SK-N-SH (cell line): ENCODE measurements at regions not wholly inside any gene's neighbourhood (a gene's known extent, or its start where the extent isn't known, plus 50 kb on each side); places are given as distances from the start of the nearest gene placed in this dataset.

Source experiments
- CTCF ChIA-PET: fragments of 300-600, 350-600 bp; formaldehyde crosslinking; extraction: SDS; loops from one replicate; lab custom pipeline; 2021; lab: Yijun Ruan, JAX
- POLR2A ChIA-PET: fragments of 350-600 bp; sonication (Branson Sonifier 250); formaldehyde crosslinking; extraction: SDS; loops from one replicate; lab custom pipeline; 2020; ENCODE audit warnings: antibody characterized with exemption, inconsistent platforms; lab: Yijun Ruan, JAX
- DNase-seq: peaks from one replicate; pipeline ENCODE4 v3.0.0; 2012
- H2AFZ ChIP-seq: fragments of 200-600 bp; sonication (generic); 2 replicates; pipeline ENCODE4 v1.8.1; 2016; ENCODE audit warnings: antibody characterized with exemption, mild to moderate bottlenecking, low read depth
- H3F3A ChIP-seq: fragments of 200-600 bp; sonication (generic); replicated peaks from 2 replicates; pipeline ENCODE3; 2016; ENCODE audit warnings: antibody characterized with exemption, mild to moderate bottlenecking; ENCODE audit not compliant: insufficient read depth
- H3K27ac ChIP-seq, 2 experiments: fragments of 200-500 bp in 1 of 2; fragments of 200-600 bp in 1 of 2; sonication (Bioruptor generic) in 1 of 2; sonication (generic), shearing (Covaris generic) in 1 of 2; 2 replicates each; pipeline versions ENCODE4 v1.5.1 to v1.6.1; 2014 to 2016; ENCODE audit warnings: low read depth in 2 of 2, inconsistent platforms in 1 of 2, low read length in 1 of 2, mild to moderate bottlenecking in 1 of 2, mixed read lengths in 1 of 2
- H3K27me3 ChIP-seq: fragments of 200-600 bp; sonication (generic), shearing (Covaris generic); 2 replicates; pipeline ENCODE4 v1.6.1; 2016; ENCODE audit warnings: mixed run types; ENCODE audit not compliant: insufficient read depth
- H3K36me3 ChIP-seq, 2 experiments: fragments of 200-500 bp in 1 of 2; fragments of 200-600 bp in 1 of 2; sonication (Bioruptor generic) in 1 of 2; sonication (generic) in 1 of 2; replicated peaks in 1 of 2; 2 replicates each; pipeline versions ENCODE3 to v1.5.1; 2014 to 2016; ENCODE audit warnings: low read length in 1 of 2, mild to moderate bottlenecking in 1 of 2; ENCODE audit not compliant: insufficient read depth in 2 of 2, control insufficient read depth in 1 of 2
- H3K4me1 ChIP-seq, 2 experiments: fragments of 200-500 bp in 1 of 2; fragments of 200-600 bp in 1 of 2; sonication (Bioruptor generic) in 1 of 2; sonication (generic), shearing (Covaris generic) in 1 of 2; 2 replicates each; pipeline versions ENCODE4 v1.5.1 to v1.6.1; 2014 to 2016; ENCODE audit warnings: low read depth in 1 of 2, low read length in 1 of 2, mixed run types in 1 of 2; ENCODE audit not compliant: insufficient read depth in 2 of 2, control insufficient read depth in 1 of 2
- H3K4me2 ChIP-seq: fragments of 200-600 bp; sonication (generic), shearing (Covaris generic); 2 replicates; pipeline ENCODE4 v1.6.1; 2017; ENCODE audit warnings: mixed run types
- H3K4me3 ChIP-seq, 2 experiments: fragments of 200-500 bp in 1 of 2; fragments of 200-600 bp in 1 of 2; sonication (Bioruptor generic) in 1 of 2; sonication (generic), shearing (Covaris generic) in 1 of 2; 2 replicates each; pipeline versions ENCODE4 v1.5.1 to v1.8.1; 2014 to 2016; ENCODE audit warnings: low read depth in 2 of 2, inconsistent platforms in 1 of 2, low read length in 1 of 2, mild to moderate bottlenecking in 1 of 2, mixed read lengths in 1 of 2, moderate library complexity in 1 of 2
- H3K79me2 ChIP-seq: fragments of 200-600 bp; sonication (generic); 2 replicates; pipeline ENCODE4 v1.8.1; 2017; ENCODE audit warnings: mild to moderate bottlenecking; ENCODE audit not compliant: insufficient read depth
- H3K9ac ChIP-seq: fragments of 200-600 bp; sonication (generic); 2 replicates; pipeline ENCODE4 v1.6.1; 2017; ENCODE audit warnings: mixed run types
- H3K9me2 ChIP-seq: fragments of 200-600 bp; sonication (generic); 2 replicates; pipeline ENCODE4 v1.6.1; 2017; ENCODE audit warnings: mixed run types
- H3K9me3 ChIP-seq: fragments of 200-600 bp; sonication (generic); 2 replicates; pipeline ENCODE4 v1.6.1; 2017; ENCODE audit warnings: mixed run types, mild to moderate bottlenecking, moderate library complexity
- H4K20me1 ChIP-seq: fragments of 200-600 bp; sonication (generic); 2 replicates; pipeline ENCODE4 v1.6.1; 2017; ENCODE audit warnings: mild to moderate bottlenecking, mixed run types; ENCODE audit not compliant: insufficient read depth
- CTCF ChIP-seq: fragments of 200-600 bp; sonication (generic); IDR thresholded peaks from 2 replicates; pipeline ENCODE4 v1.6.1; 2017; ENCODE audit warnings: antibody characterized with exemption, mild to moderate bottlenecking, moderate library complexity
- EP300 ChIP-seq, 2 experiments: IDR thresholded peaks; 2 replicates each; pipeline versions ENCODE4 v1.4.0 to v1.6.1; 2012; ENCODE audit warnings: borderline replicate concordance in 1 of 2, low read depth in 1 of 2, low read length in 1 of 2
- FOSL2 ChIP-seq: IDR thresholded peaks from 2 replicates; pipeline ENCODE4 v1.4.0; 2012; ENCODE audit warnings: low read depth, mild to moderate bottlenecking, moderate library complexity, borderline replicate concordance
- FOXM1 ChIP-seq: IDR thresholded peaks from 2 replicates; pipeline ENCODE4 v1.4.0; 2012; ENCODE audit warnings: low read depth, mild to moderate bottlenecking
- JUND ChIP-seq: IDR thresholded peaks from 2 replicates; pipeline ENCODE4 v1.4.0; 2012
- MAX ChIP-seq: IDR thresholded peaks from 2 replicates; pipeline ENCODE4 v1.4.0; 2012; ENCODE audit warnings: low read depth
- MXI1 ChIP-seq: IDR thresholded peaks from 2 replicates; pipeline ENCODE4 v1.6.1; 2012; ENCODE audit warnings: mild to moderate bottlenecking, low read depth, low read length, improper control_type of control experiment
- RFX5 ChIP-seq: IDR thresholded peaks from 2 replicates; pipeline ENCODE4 v1.6.1; 2012; ENCODE audit warnings: mild to moderate bottlenecking, improper control_type of control experiment, low read length
- TCF12 ChIP-seq: IDR thresholded peaks from 2 replicates; pipeline ENCODE4 v1.4.0; 2012
- TEAD4 ChIP-seq: IDR thresholded peaks from 2 replicates; pipeline ENCODE4 v1.4.0; 2012; ENCODE audit warnings: mild to moderate bottlenecking, borderline replicate concordance; ENCODE audit not compliant: insufficient read depth
- USF1 ChIP-seq: IDR thresholded peaks from 2 replicates; pipeline ENCODE4 v1.4.0; 2012; ENCODE audit warnings: low read depth, borderline replicate concordance
- USF2 ChIP-seq: fragments of 150-350 bp; IDR thresholded peaks from 2 replicates; pipeline ENCODE4 v1.6.1; 2017; ENCODE audit warnings: antibody characterized with exemption, low read length, low read depth, borderline replicate concordance
- ZBTB33 ChIP-seq: IDR thresholded peaks from 2 replicates; pipeline ENCODE4 v1.4.0; 2012; ENCODE audit warnings: low read depth, borderline replicate concordance
- WGBS: methylation state at CpG from one replicate; pipeline ENCODE4 v1.1.6; 2017; ENCODE audit warnings: low lambda C conversion rate; 5-methylcytosine and 5-hydroxymethylcytosine counted together

- no peak for TF ChIP-seq MXI1
- Histone ChIP-seq H3K27me3 (no peaks in the 10 kb centered on the region), H3K9me3 (no peaks in the 10 kb centered on the region), H3K9me2 (no peaks in the 10 kb centered on the region), H3K4me2 (no peak overlapping the region), H2AFZ (no peak overlapping the region; the same call in 1 of the 2 replicates), H3K4me3 (no peak overlapping the region), H3K36me3 (no peaks in the 10 kb centered on the region), H3K9ac (no peak overlapping the region), H4K20me1 (no peaks in the 10 kb centered on the region), H3K27ac (no peak overlapping the region), H3K79me2 (no peaks in the 10 kb centered on the region), H3K4me1 (no peaks in the 10 kb centered on the region), H3F3A (no peaks in the 10 kb centered on the region)
- ChIA-PET POLR2A (no interaction called here), CTCF (no interaction called here)
- WGBS = 62% methylated on average over 1 of the region's 1 CpG
- no peak for DNase-seq
Observed at GRCh38 chr9:30591461-30591860, 1793.0 kb upstream of the ACO1 start.

GRCh38 chr9:30597608-30598007, 1786.8 kb upstream of the ACO1 start:
- H3K9me2 ChIP-seq = no peaks in the 10 kb centered on the region
- 84% methylated on average over 2 of the region's 2 CpGs for WGBS

More at GRCh38 chr9:30597608-30598007, 1786.8 kb upstream of the ACO1 start:
- no peaks in the 10 kb centered on the region for H3K9me3 ChIP-seq
- no peak for DNase-seq
- TF ChIP-seq FOXM1 = no peak
- TF ChIP-seq MAX = no peak
- TF ChIP-seq USF1 = no peak
- no peak for TF ChIP-seq TCF12
- no peak for TF ChIP-seq CTCF
- TF ChIP-seq FOSL2 = no peak
- no peak for TF ChIP-seq ZBTB33
- no peak for TF ChIP-seq EP300 (IDR thresholded peaks at IDR 0.05; ENCODE audit: borderline replicate concordance in 1 of 2, low read depth in 1 of 2, low read length in 1 of 2)
- no peak for TF ChIP-seq USF2
- TF ChIP-seq TEAD4 = no peak
- no peak for TF ChIP-seq RFX5
- TF ChIP-seq MXI1 = no peak
- no peak for TF ChIP-seq JUND
- H3K27ac ChIP-seq = no peak overlapping the region
- H2AFZ ChIP-seq = no peak overlapping the region
- H3K4me3 ChIP-seq = no peak overlapping the region
- CTCF ChIA-PET = no interaction called here
- no peaks in the 10 kb centered on the region for H4K20me1 ChIP-seq
- H3F3A ChIP-seq = no peaks in the 10 kb centered on the region
- H3K4me1 ChIP-seq = no peaks in the 10 kb centered on the region
- no peaks in the 10 kb centered on the region for H3K27me3 ChIP-seq
- H3K4me2 ChIP-seq = no peak overlapping the region
- no peak overlapping the region for H3K9ac ChIP-seq
- no peaks in the 10 kb centered on the region for H3K79me2 ChIP-seq
- H3K36me3 ChIP-seq = no peaks in the 10 kb centered on the region
- POLR2A ChIA-PET = no interaction called here
